Fibroblast of skin of right biceps (primary cell): ENCODE measurements at regions not wholly inside any gene's neighbourhood (a gene's known extent, or its start where the extent isn't known, plus 50 kb on each side); places are given as distances from the start of the nearest gene placed in this dataset.
"Not testable (repeated sequence)": the region's sequence is repeated elsewhere in the genome, so short reads cannot be mapped to it uniquely, and the experiment has no call there.

Experiments used
- DNase-seq: peaks from one replicate; pipeline ENCODE4 v3.0.0-alpha.2; 2013

GRCh38 chr1:187928288-187928687, 1099.5 kb downstream of the PLA2G4A start:
- DNase-seq, result peak; percentile 31

GRCh38 chr1:187928696-187929095, 1099.9 kb downstream of the PLA2G4A start:
- DNase-seq, result no peak

- peak; percentile 6 for DNase-seq
These were observed 1103.0 kb downstream of the PLA2G4A start for GRCh38 chr1:187931776-187932175.

GRCh38 chr1:187933562-187934419, 1105.0 kb downstream of the PLA2G4A start:
- DNase-seq, result no peak

- DNase-seq, result no peak
These were observed 1107.9 kb downstream of the PLA2G4A start for GRCh38 chr1:187936667-187937066.

GRCh38 chr1:187938092-187938491, 1109.3 kb downstream of the PLA2G4A start:
- no peak for DNase-seq

- DNase-seq, result no peak
These were observed 1114.2 kb downstream of the PLA2G4A start for GRCh38 chr1:187942986-187943385.

GRCh38 chr1:187943606-187944403, 1115.1 kb downstream of the PLA2G4A start:
- no peak for DNase-seq

GRCh38 chr1:187946661-187947060, 1117.9 kb downstream of the PLA2G4A start:
- DNase-seq, result not testable (repeated sequence)

- DNase-seq, result no peak
These were observed 1118.6 kb downstream of the PLA2G4A start for GRCh38 chr1:187947359-187947758.

- DNase-seq, result no peak
These were observed 1119.5 kb downstream of the PLA2G4A start for GRCh38 chr1:187948170-187948794.

GRCh38 chr1:187949567-187949966, 1120.8 kb downstream of the PLA2G4A start:
- no peak for DNase-seq

- no peak for DNase-seq
These were observed 1123.1 kb downstream of the PLA2G4A start for GRCh38 chr1:187951817-187952216.

GRCh38 chr1:187952446-187952845, 1123.7 kb downstream of the PLA2G4A start:
- DNase-seq, result no peak

- DNase-seq, result no peak
These were observed 1128.2 kb downstream of the PLA2G4A start for GRCh38 chr1:187956975-187957374.

- DNase-seq, result no peak
These were observed 1129.5 kb downstream of the PLA2G4A start for GRCh38 chr1:187958207-187958606.

GRCh38 chr1:187959062-187959461, 1130.3 kb downstream of the PLA2G4A start:
- DNase-seq, result no peak

- no peak for DNase-seq
These were observed 1131.4 kb downstream of the PLA2G4A start for GRCh38 chr1:187960125-187960638.

GRCh38 chr1:187961895-187962294, 1133.1 kb downstream of the PLA2G4A start:
- no peak for DNase-seq

GRCh38 chr1:187971851-187972250, 1143.1 kb downstream of the PLA2G4A start:
- no peak for DNase-seq

- no peak for DNase-seq
These were observed 1148.5 kb downstream of the PLA2G4A start for GRCh38 chr1:187977298-187977697.

- no peak for DNase-seq
These were observed 1156.6 kb downstream of the PLA2G4A start for GRCh38 chr1:187985145-187985896.
